T47D (cell line): ENCODE measurements at regions not wholly inside any gene's neighbourhood (a gene's known extent, or its start where the extent isn't known, plus 50 kb on each side); places are given as distances from the start of the nearest gene placed in this dataset.

Source experiments
- DNase-seq, 2 experiments: peaks; one replicate each; pipeline versions ENCODE4 v3.0.0 to v3.0.0-alpha.2; 2011 to 2012; ENCODE audit warnings: low read depth in 1 of 2, low spot score in 1 of 2
- JUND ChIP-seq: IDR thresholded peaks from 2 replicates; pipeline ENCODE4 v1.6.1; 2012; ENCODE audit warnings: low read depth
- in situ Hi-C: cut with HindIII; loops from 2 replicates; pipeline ENCODE4 v1.10.0; 2016; ENCODE audit warnings: low sequenced_read_pairs, low pct_unique_long_range_greater_than_20kb

GRCh38 chr2:234247453-234248180, 197.1 kb downstream of the SPP2 start:
- no peak for DNase-seq
- in situ Hi-C loops: no loop called here
- TF ChIP-seq JUND: no peak

GRCh38 chr2:234245945-234246344, 195.4 kb downstream of the SPP2 start:
- DNase-seq: no peak
- TF ChIP-seq JUND: no peak
- in situ Hi-C loops: no loop called here

- in situ Hi-C loops: no loop called here
- no peak for TF ChIP-seq JUND
- DNase-seq: no peak
Measured at GRCh38 chr2:234243871-234244565, 193.5 kb downstream of the SPP2 start.

GRCh38 chr2:234242459-234242836, 191.9 kb downstream of the SPP2 start:
- no peak for TF ChIP-seq JUND
- in situ Hi-C loops: no loop called here
- no peak for DNase-seq

- TF ChIP-seq JUND: no peak
- no peak for DNase-seq
- in situ Hi-C loops: no loop called here
Measured at GRCh38 chr2:234241656-234242458, 191.4 kb downstream of the SPP2 start.

GRCh38 chr2:234240917-234241316, 190.4 kb downstream of the SPP2 start:
- in situ Hi-C loops: no loop called here
- no peak for DNase-seq
- TF ChIP-seq JUND: no peak

- DNase-seq: no peak
- TF ChIP-seq JUND: no peak
- in situ Hi-C loops: no loop called here
Measured at GRCh38 chr2:234235191-234235590, 184.7 kb downstream of the SPP2 start.

GRCh38 chr2:234231460-234231859, 181.0 kb downstream of the SPP2 start:
- in situ Hi-C loops: no loop called here
- no peak for DNase-seq
- TF ChIP-seq JUND: no peak

- DNase-seq: no peak
- in situ Hi-C loops: no loop called here
- no peak for TF ChIP-seq JUND
Measured at GRCh38 chr2:234219046-234219310, 168.5 kb downstream of the SPP2 start.

- no peak for DNase-seq
- in situ Hi-C loops: no loop called here
- TF ChIP-seq JUND: no peak
Measured at GRCh38 chr2:234218266-234219045, 168.0 kb downstream of the SPP2 start.

GRCh38 chr2:234212534-234212933, 162.0 kb downstream of the SPP2 start:
- TF ChIP-seq JUND: no peak
- DNase-seq: no peak
- in situ Hi-C loops: no loop called here

- no peak for TF ChIP-seq JUND
- DNase-seq: no peak
- in situ Hi-C loops: no loop called here
Measured at GRCh38 chr2:234211797-234212196, 161.3 kb downstream of the SPP2 start.
